H54 (cell line): ENCODE measurements at regions not wholly inside any gene's neighbourhood (a gene's known extent, or its start where the extent isn't known, plus 50 kb on each side); places are given as distances from the start of the nearest gene placed in this dataset.

Experiments
- DNase-seq: peaks from one replicate; pipeline ENCODE4 v3.0.0; 2011; ENCODE audit warnings: low spot score, mixed read lengths; ENCODE audit not compliant: insufficient read length
- FAIRE-seq: peaks from 3 replicates; lab custom pipeline; 2011; peaks lifted over from hg19 to GRCh38; lab: Jason Lieb, UNC
- POLR2A ChIP-seq: IDR thresholded peaks from 2 replicates; pipeline ENCODE4 v1.6.1; 2011; ENCODE audit warnings: low read depth, mild to moderate bottlenecking, low read length

- no peak for FAIRE-seq
- no peak for TF ChIP-seq POLR2A
- no peak for DNase-seq
Measured at GRCh38 chr11:95487391-95487790, 256.4 kb upstream of the SESN3 start.

- no peak for DNase-seq
- no peak for FAIRE-seq
- TF ChIP-seq POLR2A = no peak
Measured at GRCh38 chr11:95486979-95487378, 256.0 kb upstream of the SESN3 start.

DNA sequence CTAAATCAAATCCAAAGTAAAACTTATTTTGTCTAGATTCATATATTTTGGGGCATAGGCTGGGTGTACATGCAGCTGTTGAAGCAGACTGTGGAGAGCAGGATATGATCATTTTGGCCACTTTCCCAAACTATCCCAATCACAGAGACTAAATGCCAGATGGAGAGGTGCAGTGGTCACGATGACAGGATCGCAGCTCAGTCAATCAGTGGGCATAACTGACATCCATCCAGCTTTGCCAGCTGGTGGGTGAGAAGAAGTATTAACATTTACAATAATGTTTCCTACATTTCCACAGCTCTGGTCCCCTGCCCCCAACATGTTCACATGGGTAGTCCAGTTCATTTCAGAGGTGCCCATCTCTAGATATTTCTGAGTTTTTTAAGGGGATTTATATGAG, 255.5 kb upstream of the SESN3 start:
- DNase-seq (no peak), FAIRE-seq (no peak)
- no peak for TF ChIP-seq POLR2A

GRCh38 chr11:95485115-95485900, 254.3 kb upstream of the SESN3 start:
- no peak for TF ChIP-seq POLR2A
- no peak for FAIRE-seq
- no peak for DNase-seq

GRCh38 chr11:95483339-95483738, 252.3 kb upstream of the SESN3 start:
- FAIRE-seq (no peak), DNase-seq (no peak)
- TF ChIP-seq POLR2A = no peak

- FAIRE-seq (no peak), DNase-seq (no peak)
- TF ChIP-seq POLR2A = no peak
Measured at GRCh38 chr11:95478003-95478402, 247.0 kb upstream of the SESN3 start.

- DNase-seq (no peak), FAIRE-seq (no peak)
- TF ChIP-seq POLR2A = no peak
Measured at GRCh38 chr11:95469258-95469657, 238.3 kb upstream of the SESN3 start.

DNA sequence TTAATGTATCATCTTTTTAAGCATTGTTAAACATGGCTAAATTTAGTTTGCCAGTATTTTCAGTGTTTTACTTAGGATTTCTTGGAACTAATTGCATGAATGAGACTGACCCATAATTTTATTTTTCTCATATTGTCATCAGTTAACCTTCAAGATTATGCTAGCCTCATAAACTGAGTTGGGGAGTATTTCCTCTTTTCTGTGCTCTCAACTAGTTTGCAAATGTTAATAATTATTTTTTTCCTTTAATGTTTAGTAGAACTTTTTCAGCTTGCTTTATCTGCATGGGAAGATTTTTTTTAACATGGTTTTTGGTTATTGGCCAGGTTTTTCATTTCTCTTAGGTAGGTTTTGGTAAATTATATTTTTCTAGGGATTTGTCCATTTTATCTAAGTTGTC, 235.4 kb upstream of the SESN3 start:
- FAIRE-seq (no peak), DNase-seq (no peak)
- no peak for TF ChIP-seq POLR2A

GRCh38 chr11:95465887-95466286, 234.9 kb upstream of the SESN3 start:
- DNase-seq (no peak), FAIRE-seq (no peak)
- no peak for TF ChIP-seq POLR2A

- FAIRE-seq (no peak), DNase-seq (no peak)
- no peak for TF ChIP-seq POLR2A
Measured at GRCh38 chr11:95461858-95462257, 230.9 kb upstream of the SESN3 start.

DNA sequence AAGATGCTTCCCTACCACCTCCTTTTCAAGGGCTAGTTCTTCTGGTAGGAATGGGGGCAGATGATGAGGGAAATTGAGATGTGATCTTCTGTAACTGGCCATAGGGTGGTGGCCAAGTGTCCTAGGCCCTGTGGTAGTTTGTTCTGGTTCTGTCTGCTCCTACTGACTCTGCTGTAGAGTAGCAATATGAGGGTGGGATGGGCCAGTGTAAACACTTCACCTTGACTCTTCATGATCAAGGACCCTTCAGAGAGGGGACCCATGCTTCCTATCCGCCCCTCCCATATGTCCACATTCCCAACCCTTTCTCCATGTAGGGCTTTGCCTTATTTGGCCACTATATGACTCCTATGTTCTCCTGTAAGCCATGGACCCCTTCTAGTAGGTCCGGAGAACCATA, 230.3 kb upstream of the SESN3 start:
- DNase-seq = no peak

GRCh38 chr11:95459291-95460042, 228.5 kb upstream of the SESN3 start:
- TF ChIP-seq POLR2A = no peak
- no peak for DNase-seq

More for the DNA sequence above, 230.3 kb upstream of the SESN3 start:
- FAIRE-seq = no peak
- TF ChIP-seq POLR2A = no peak

DNA sequence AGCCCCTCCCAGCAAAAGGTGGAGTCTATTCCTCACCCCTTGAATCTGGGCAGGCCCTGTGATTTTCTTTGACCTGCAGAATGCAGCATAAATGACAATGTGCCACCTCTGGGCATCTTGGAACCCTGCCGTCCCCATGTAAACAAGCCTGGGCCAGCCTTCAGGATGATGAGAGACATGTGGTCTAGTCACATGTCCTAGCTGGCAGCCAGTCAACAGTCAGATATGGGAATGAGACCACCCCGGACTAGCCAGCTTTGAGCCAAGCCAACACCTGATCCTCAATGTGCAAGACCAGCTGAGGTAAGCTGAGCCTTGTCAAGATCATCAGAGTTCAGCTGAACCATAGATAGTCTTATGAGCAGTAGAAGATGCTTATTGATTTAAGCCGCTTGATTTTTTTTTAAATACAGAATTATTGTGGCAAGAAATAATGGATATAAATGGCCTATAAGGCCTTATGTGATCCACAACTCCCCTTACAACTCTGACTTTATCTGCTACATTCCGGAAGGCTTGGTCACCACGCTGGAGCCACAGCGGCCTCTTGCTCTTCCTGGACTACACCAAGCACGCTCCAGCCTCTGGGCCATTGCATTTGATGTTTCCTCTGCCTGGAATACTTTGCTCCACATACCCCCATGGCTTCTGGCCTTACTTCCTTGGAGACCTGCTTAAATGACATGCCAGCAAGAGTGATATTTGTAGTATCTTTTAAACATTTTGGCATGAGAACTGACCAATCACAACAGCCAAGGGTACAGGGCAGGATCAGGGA, 225.9 kb upstream of the SESN3 start:
- DNase-seq (no peak), FAIRE-seq (no peak)
- no peak for TF ChIP-seq POLR2A

More at GRCh38 chr11:95459291-95460042, 228.5 kb upstream of the SESN3 start:
- no peak for FAIRE-seq
